SK-N-SH (cell line): ENCODE measurements at regions not wholly inside any gene's neighbourhood (a gene's known extent, or its start where the extent isn't known, plus 50 kb on each side); places are given as distances from the start of the nearest gene placed in this dataset.

ENCODE experiments used
- CTCF ChIA-PET: fragments of 300-600, 350-600 bp; formaldehyde crosslinking; extraction: SDS; loops from one replicate; lab custom pipeline; 2021; lab: Yijun Ruan, JAX
- POLR2A ChIA-PET: fragments of 350-600 bp; sonication (Branson Sonifier 250); formaldehyde crosslinking; extraction: SDS; loops from one replicate; lab custom pipeline; 2020; ENCODE audit warnings: antibody characterized with exemption, inconsistent platforms; lab: Yijun Ruan, JAX
- DNase-seq: peaks from one replicate; pipeline ENCODE4 v3.0.0; 2012
- H2AFZ ChIP-seq: fragments of 200-600 bp; sonication (generic); 2 replicates; pipeline ENCODE4 v1.8.1; 2016; ENCODE audit warnings: antibody characterized with exemption, mild to moderate bottlenecking, low read depth
- H3F3A ChIP-seq: fragments of 200-600 bp; sonication (generic); replicated peaks from 2 replicates; pipeline ENCODE3; 2016; ENCODE audit warnings: antibody characterized with exemption, mild to moderate bottlenecking; ENCODE audit not compliant: insufficient read depth
- H3K27ac ChIP-seq, 2 experiments: fragments of 200-500 bp in 1 of 2; fragments of 200-600 bp in 1 of 2; sonication (Bioruptor generic) in 1 of 2; sonication (generic), shearing (Covaris generic) in 1 of 2; 2 replicates each; pipeline versions ENCODE4 v1.5.1 to v1.6.1; 2014 to 2016; ENCODE audit warnings: low read depth in 2 of 2, inconsistent platforms in 1 of 2, low read length in 1 of 2, mild to moderate bottlenecking in 1 of 2, mixed read lengths in 1 of 2
- H3K27me3 ChIP-seq: fragments of 200-600 bp; sonication (generic), shearing (Covaris generic); 2 replicates; pipeline ENCODE4 v1.6.1; 2016; ENCODE audit warnings: mixed run types; ENCODE audit not compliant: insufficient read depth
- H3K36me3 ChIP-seq, 2 experiments: fragments of 200-500 bp in 1 of 2; fragments of 200-600 bp in 1 of 2; sonication (Bioruptor generic) in 1 of 2; sonication (generic) in 1 of 2; replicated peaks in 1 of 2; 2 replicates each; pipeline versions ENCODE3 to v1.5.1; 2014 to 2016; ENCODE audit warnings: low read length in 1 of 2, mild to moderate bottlenecking in 1 of 2; ENCODE audit not compliant: insufficient read depth in 2 of 2, control insufficient read depth in 1 of 2
- H3K4me1 ChIP-seq, 2 experiments: fragments of 200-500 bp in 1 of 2; fragments of 200-600 bp in 1 of 2; sonication (Bioruptor generic) in 1 of 2; sonication (generic), shearing (Covaris generic) in 1 of 2; 2 replicates each; pipeline versions ENCODE4 v1.5.1 to v1.6.1; 2014 to 2016; ENCODE audit warnings: low read depth in 1 of 2, low read length in 1 of 2, mixed run types in 1 of 2; ENCODE audit not compliant: insufficient read depth in 2 of 2, control insufficient read depth in 1 of 2
- H3K4me2 ChIP-seq: fragments of 200-600 bp; sonication (generic), shearing (Covaris generic); 2 replicates; pipeline ENCODE4 v1.6.1; 2017; ENCODE audit warnings: mixed run types
- H3K4me3 ChIP-seq, 2 experiments: fragments of 200-500 bp in 1 of 2; fragments of 200-600 bp in 1 of 2; sonication (Bioruptor generic) in 1 of 2; sonication (generic), shearing (Covaris generic) in 1 of 2; 2 replicates each; pipeline versions ENCODE4 v1.5.1 to v1.8.1; 2014 to 2016; ENCODE audit warnings: low read depth in 2 of 2, inconsistent platforms in 1 of 2, low read length in 1 of 2, mild to moderate bottlenecking in 1 of 2, mixed read lengths in 1 of 2, moderate library complexity in 1 of 2
- H3K79me2 ChIP-seq: fragments of 200-600 bp; sonication (generic); 2 replicates; pipeline ENCODE4 v1.8.1; 2017; ENCODE audit warnings: mild to moderate bottlenecking; ENCODE audit not compliant: insufficient read depth
- H3K9ac ChIP-seq: fragments of 200-600 bp; sonication (generic); 2 replicates; pipeline ENCODE4 v1.6.1; 2017; ENCODE audit warnings: mixed run types
- H3K9me2 ChIP-seq: fragments of 200-600 bp; sonication (generic); 2 replicates; pipeline ENCODE4 v1.6.1; 2017; ENCODE audit warnings: mixed run types
- H3K9me3 ChIP-seq: fragments of 200-600 bp; sonication (generic); 2 replicates; pipeline ENCODE4 v1.6.1; 2017; ENCODE audit warnings: mixed run types, mild to moderate bottlenecking, moderate library complexity
- H4K20me1 ChIP-seq: fragments of 200-600 bp; sonication (generic); 2 replicates; pipeline ENCODE4 v1.6.1; 2017; ENCODE audit warnings: mild to moderate bottlenecking, mixed run types; ENCODE audit not compliant: insufficient read depth
- ELF1 ChIP-seq: IDR thresholded peaks from 2 replicates; pipeline ENCODE4 v1.4.0; 2012
- EP300 ChIP-seq, 2 experiments: IDR thresholded peaks; 2 replicates each; pipeline versions ENCODE4 v1.4.0 to v1.6.1; 2012; ENCODE audit warnings: borderline replicate concordance in 1 of 2, low read depth in 1 of 2, low read length in 1 of 2
- FOXM1 ChIP-seq: IDR thresholded peaks from 2 replicates; pipeline ENCODE4 v1.4.0; 2012; ENCODE audit warnings: low read depth, mild to moderate bottlenecking
- GABPA ChIP-seq: IDR thresholded peaks from 2 replicates; pipeline ENCODE4 v1.4.0; 2012; ENCODE audit warnings: low read depth, mild to moderate bottlenecking
- GATA2 ChIP-seq: sonication (generic); formaldehyde crosslinking; IDR thresholded peaks from 2 replicates; pipeline ENCODE4 v1.5.0; 2020; ENCODE audit warnings: mild to moderate bottlenecking, missing genetic modification reagents
- MEF2A ChIP-seq: IDR thresholded peaks from 2 replicates; pipeline ENCODE4 v1.4.0; 2012; ENCODE audit warnings: low read depth, borderline replicate concordance
- MXI1 ChIP-seq: IDR thresholded peaks from 2 replicates; pipeline ENCODE4 v1.6.1; 2012; ENCODE audit warnings: mild to moderate bottlenecking, low read depth, low read length, improper control_type of control experiment
- NRF1 ChIP-seq: IDR thresholded peaks from 2 replicates; pipeline ENCODE4 v1.6.1; 2012; ENCODE audit warnings: low read depth, mild to moderate bottlenecking, low read length
- POLR2AphosphoS5 ChIP-seq: IDR thresholded peaks from 2 replicates; pipeline ENCODE4 v1.6.1; 2012; ENCODE audit warnings: low read depth, low read length
- RCOR1 ChIP-seq: fragments of 150-350 bp; IDR thresholded peaks from 2 replicates; pipeline ENCODE4 v1.6.1; 2017; ENCODE audit warnings: antibody characterized with exemption, low read length
- USF2 ChIP-seq: fragments of 150-350 bp; IDR thresholded peaks from 2 replicates; pipeline ENCODE4 v1.6.1; 2017; ENCODE audit warnings: antibody characterized with exemption, low read length, low read depth, borderline replicate concordance
- WGBS: methylation state at CpG from one replicate; pipeline ENCODE4 v1.1.6; 2017; ENCODE audit warnings: low lambda C conversion rate; 5-methylcytosine and 5-hydroxymethylcytosine counted together
- TF ChIP-seq, protein P1 (sequence below): IDR thresholded peaks from 2 replicates; pipeline ENCODE4; 2012

DNA sequence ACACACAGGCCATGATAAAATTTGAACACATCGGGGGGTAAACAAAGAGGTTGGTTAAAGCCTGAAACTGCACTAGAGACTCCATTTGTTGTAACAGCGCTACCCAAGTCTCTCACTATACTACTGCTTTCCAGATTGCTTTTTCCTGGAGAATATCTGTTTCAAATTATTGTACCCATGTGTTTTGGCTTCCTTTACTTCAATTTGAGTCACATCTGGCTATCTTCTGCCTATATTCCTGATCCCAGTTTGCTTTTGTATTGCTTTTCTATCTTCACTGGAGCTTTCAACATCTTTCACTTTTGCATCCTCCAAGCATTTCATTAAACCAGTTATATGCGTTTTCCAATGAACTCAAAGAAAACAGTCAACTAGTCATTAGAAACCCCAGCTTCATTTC is 404.7 kb downstream of the MLLT3 start:
- POLR2A ChIA-PET, result no interaction called here
- H3K36me3 ChIP-seq, result no peaks in the 10 kb centered on the region
- WGBS, result 23% methylated on average over 3 of the region's 3 CpGs
- H3K9ac ChIP-seq, result no peak overlapping the region
- H2AFZ ChIP-seq, result no peak overlapping the region
- H4K20me1 ChIP-seq, result no peaks in the 10 kb centered on the region
- no peaks in the 10 kb centered on the region for H3K79me2 ChIP-seq
- H3K9me2 ChIP-seq, result no peaks in the 10 kb centered on the region
- H3K27me3 ChIP-seq, result 0 out of 2 replicates have a peak, but pooled peaks cover 4% of the 10 kb centered on the region
- CTCF ChIA-PET, result interaction anchor here (1.1 to 1.3 kb wide), 3 partner anchors 9 to 12 kb away, joined by 3 to 4 read pairs (median 3); no protein-coding TSS in a partner anchor
- no peak overlapping the region for H3K4me3 ChIP-seq
- no peaks in the 10 kb centered on the region; a peak in 1 of 4 replicates for H3K4me1 ChIP-seq
- DNase-seq, result peak; percentile 25
- peak in 1 of 2 experiments; percentile 25; a peak in 1 of 4 replicates for TF ChIP-seq EP300 (IDR thresholded peaks at IDR 0.05; ENCODE audit: borderline replicate concordance in 1 of 2, low read depth in 1 of 2, low read length in 1 of 2)
- no peak for TF ChIP-seq FOXM1
- TF ChIP-seq POLR2AphosphoS5, result no peak
- no peak for TF ChIP-seq MEF2A
- TF ChIP-seq MXI1, result no peak
- no peak for TF ChIP-seq ELF1
- peak; percentile 32; the same call in 1 of the 2 replicates for TF ChIP-seq RCOR1
- H3F3A ChIP-seq, result no peaks in the 10 kb centered on the region
- no peak overlapping the region for H3K4me2 ChIP-seq
- H3K9me3 ChIP-seq, result no peaks in the 10 kb centered on the region
- H3K27ac ChIP-seq, result no peak overlapping the region

DNA sequence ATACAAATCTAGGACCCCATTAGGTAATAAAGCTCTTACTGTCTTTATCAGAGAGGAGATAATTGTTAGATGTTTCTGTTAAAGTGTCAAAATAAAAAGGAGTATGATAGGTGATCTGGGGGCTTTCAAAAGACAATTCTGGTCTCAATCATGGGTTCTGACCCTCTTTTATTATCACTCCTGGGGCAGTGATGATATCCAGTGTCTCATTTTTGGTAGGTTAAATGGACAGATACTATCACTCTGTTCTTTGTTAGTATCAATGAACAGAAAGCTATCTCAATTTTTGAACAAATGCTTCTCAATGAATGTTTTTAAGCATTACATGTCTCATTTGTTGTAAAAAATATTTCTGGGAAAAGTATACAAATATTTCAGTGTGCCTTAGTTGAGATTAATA is 405.9 kb downstream of the MLLT3 start:
- Histone ChIP-seq H3K9ac (no peak overlapping the region), H3F3A (no peaks in the 10 kb centered on the region), H3K9me2 (no peaks in the 10 kb centered on the region), H3K27me3 (0 out of 2 replicates have a peak, but pooled peaks cover 4% of the 10 kb centered on the region), H3K9me3 (no peaks in the 10 kb centered on the region), H3K4me1 (no peaks in the 10 kb centered on the region; a peak in 1 of 4 replicates), H2AFZ (no peak overlapping the region), H3K27ac (no peak overlapping the region), H4K20me1 (no peaks in the 10 kb centered on the region), H3K4me2 (no peak overlapping the region), H3K36me3 (no peaks in the 10 kb centered on the region), H3K79me2 (no peaks in the 10 kb centered on the region), H3K4me3 (no peak overlapping the region)
- TF ChIP-seq EP300 (IDR thresholded peaks at IDR 0.05; ENCODE audit: borderline replicate concordance in 1 of 2, low read depth in 1 of 2, low read length in 1 of 2), result peak in 1 of 2 experiments; percentile 55; a peak in 1 of 4 replicates
- TF ChIP-seq, protein P1, sequence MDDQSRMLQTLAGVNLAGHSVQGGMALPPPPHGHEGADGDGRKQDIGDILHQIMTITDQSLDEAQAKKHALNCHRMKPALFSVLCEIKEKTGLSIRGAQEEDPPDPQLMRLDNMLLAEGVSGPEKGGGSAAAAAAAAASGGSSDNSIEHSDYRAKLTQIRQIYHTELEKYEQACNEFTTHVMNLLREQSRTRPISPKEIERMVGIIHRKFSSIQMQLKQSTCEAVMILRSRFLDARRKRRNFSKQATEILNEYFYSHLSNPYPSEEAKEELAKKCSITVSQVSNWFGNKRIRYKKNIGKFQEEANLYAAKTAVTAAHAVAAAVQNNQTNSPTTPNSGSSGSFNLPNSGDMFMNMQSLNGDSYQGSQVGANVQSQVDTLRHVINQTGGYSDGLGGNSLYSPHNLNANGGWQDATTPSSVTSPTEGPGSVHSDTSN, result no peak
- DNase-seq, result peak; percentile 27
- ChIA-PET POLR2A (no interaction called here), CTCF (interaction anchor here (0.6 to 1.3 kb wide), 4 partner anchors 9 to 228 kb away, joined by 3 to 4 read pairs (median 3); no protein-coding TSS in a partner anchor)

- Histone ChIP-seq H3K9me2 (no peaks in the 10 kb centered on the region), H4K20me1 (no peaks in the 10 kb centered on the region), H3F3A (no peaks in the 10 kb centered on the region), H3K4me1 (no peaks in the 10 kb centered on the region; a peak in 1 of 4 replicates), H3K36me3 (no peaks in the 10 kb centered on the region), H3K9ac (no peak overlapping the region), H3K27me3 (0 out of 2 replicates have a peak, but pooled peaks cover 4% of the 10 kb centered on the region), H3K4me2 (no peak overlapping the region), H3K4me3 (no peak overlapping the region), H3K9me3 (no peaks in the 10 kb centered on the region), H3K79me2 (no peaks in the 10 kb centered on the region), H2AFZ (no peak overlapping the region), H3K27ac (no peak overlapping the region)
- TF ChIP-seq, protein P1, result no peak
- TF ChIP-seq NRF1 (no peak), USF2 (no peak), GATA2 (CRISPR knock-in tag) (no peak), POLR2AphosphoS5 (no peak), GABPA (no peak)
- WGBS, result 48% methylated on average over 2 of the region's 2 CpGs
- DNase-seq, result no peak
- POLR2A ChIA-PET, result no interaction called here
- CTCF ChIA-PET, result no interaction called here
Observed at GRCh38 chr9:20215552-20215951, 406.7 kb downstream of the MLLT3 start.
